Kidney (tissue), 13 donors: ENCODE measurements at regions not wholly inside any gene's neighbourhood (a gene's known extent, or its start where the extent isn't known, plus 50 kb on each side); places are given as distances from the start of the nearest gene placed in this dataset.

Source experiments
- DNase-seq, 5 donors: peaks; one replicate each; pipeline ENCODE4 v3.0.0-alpha.2; 2013 to 2020
- FAIRE-seq: peaks from 2 replicates; lab custom pipeline; 2012; peaks lifted over from hg19 to GRCh38; lab: Jason Lieb, UNC
- H3K27ac ChIP-seq, 2 donors: one replicate each; pipeline ENCODE4 v1.7.0; 2013; ENCODE audit warnings: low read depth in 2 of 2, low read length in 2 of 2, inconsistent platforms in 1 of 2
- H3K27me3 ChIP-seq: one replicate; pipeline ENCODE4 v1.7.1; 2013; ENCODE audit warnings: low read length, inconsistent platforms; ENCODE audit not compliant: control insufficient read depth, insufficient read depth
- H3K36me3 ChIP-seq, 3 donors: one replicate each; pipeline versions ENCODE4 v1.7.0 to v1.7.1; 2013; ENCODE audit warnings: low read length in 3 of 3, control low read depth in 1 of 3, inconsistent platforms in 1 of 3; ENCODE audit not compliant: insufficient read depth in 3 of 3, control insufficient read depth in 2 of 3
- H3K4me1 ChIP-seq, 3 donors: one replicate each; pipeline versions ENCODE4 v1.7.0 to v1.7.1; 2013; ENCODE audit warnings: low read length in 3 of 3, inconsistent platforms in 1 of 3, low read depth in 1 of 3; ENCODE audit not compliant: control insufficient read depth in 2 of 3, insufficient read depth in 2 of 3
- H3K4me3 ChIP-seq, 3 donors: one replicate each; pipeline versions ENCODE4 v1.7.0 to v1.8.1; 2013; ENCODE audit warnings: low read length in 3 of 3, control low read depth in 1 of 3, inconsistent platforms in 1 of 3
- H3K9ac ChIP-seq, 3 donors: one replicate each; pipeline versions ENCODE4 v1.7.0 to v1.7.1; 2013; ENCODE audit warnings: low read length in 3 of 3, control low read depth in 1 of 3, inconsistent platforms in 1 of 3
- H3K9me3 ChIP-seq, 3 donors: one replicate each; pipeline versions ENCODE4 v1.7.0 to v1.7.1; 2013; ENCODE audit warnings: low read length in 3 of 3, control low read depth in 1 of 3, inconsistent platforms in 1 of 3; ENCODE audit not compliant: control insufficient read depth in 2 of 3, insufficient read depth in 1 of 3
- CTCF ChIP-seq: IDR thresholded peaks from 3 replicates; pipeline ENCODE4 v1.5.1; 2012; ENCODE audit warnings: mild to moderate bottlenecking, moderate library complexity, borderline replicate concordance; ENCODE audit not compliant: insufficient read depth; ENCODE audit errors: extremely low read depth
- intact Hi-C: fragments of 100-400 bp; cut with DNase I; formaldehyde crosslinking; loops from one replicate; pipeline ENCODE4 v1.11.1; 2022
- donor health status: control.
- donor health status: control.
- donor health status: control.
- donor health status: control.
- donor health status: control.
- donor health status: DM: yes; HTN: yes; CAD: no.
- donor health status: Normal renal cell carcinoma (clear cell type).

- FAIRE-seq (no peak), DNase-seq (no peak)
- Histone ChIP-seq H3K27ac (no peak overlapping the region), H3K9ac (no peak overlapping the region), H3K4me1 (no peaks in the 10 kb centered on the region), H3K4me3 (no peak overlapping the region), H3K27me3 (no peaks in the 10 kb centered on the region), H3K9me3 (peaks cover 0 to 2% (median 0%) of the 10 kb centered on the region in 3 donors), H3K36me3 (no peaks in the 10 kb centered on the region)
- no peak for TF ChIP-seq CTCF
- intact Hi-C loops: no loop called here
Measured at GRCh38 chr4:132065940-132066495, 1083.1 kb upstream of the PCDH10 start.

GRCh38 chr4:132071815-132072214 lies 1077.3 kb upstream of the PCDH10 start:
- FAIRE-seq: no peak
- no peak overlapping the region for H3K9ac ChIP-seq
- no peak for TF ChIP-seq CTCF

GRCh38 chr4:132076829-132077228 lies 1072.3 kb upstream of the PCDH10 start:
- H3K9ac ChIP-seq: no peak overlapping the region
- H3K4me3 ChIP-seq: no peak overlapping the region
- no peaks in the 10 kb centered on the region for H3K27me3 ChIP-seq
- intact Hi-C loops: no loop called here
- no peaks in the 10 kb centered on the region for H3K4me1 ChIP-seq
- DNase-seq (no peak), FAIRE-seq (no peak)
- H3K36me3 ChIP-seq: no peaks in the 10 kb centered on the region
- no peak overlapping the region for H3K27ac ChIP-seq
- no peak for TF ChIP-seq CTCF
- no peaks in the 10 kb centered on the region for H3K9me3 ChIP-seq

More at GRCh38 chr4:132071815-132072214, 1077.3 kb upstream of the PCDH10 start:
- Histone ChIP-seq H3K9me3 (peaks cover 0 to 2% (median 0%) of the 10 kb centered on the region in 3 donors), H3K4me1 (no peaks in the 10 kb centered on the region), H3K4me3 (no peak overlapping the region), H3K36me3 (no peaks in the 10 kb centered on the region), H3K27me3 (no peaks in the 10 kb centered on the region), H3K27ac (no peak overlapping the region)
- intact Hi-C loops: no loop called here
- no peak for DNase-seq

- no peaks in the 10 kb centered on the region for H3K4me1 ChIP-seq
- no peak for TF ChIP-seq CTCF
- intact Hi-C loops: no loop called here
- H3K9me3 ChIP-seq: no peaks in the 10 kb centered on the region
- DNase-seq: no peak
- H3K27me3 ChIP-seq: no peaks in the 10 kb centered on the region
- H3K36me3 ChIP-seq: no peaks in the 10 kb centered on the region
- H3K27ac ChIP-seq: no peak overlapping the region
- H3K4me3 ChIP-seq: no peak overlapping the region
- no peak overlapping the region for H3K9ac ChIP-seq
- FAIRE-seq: no peak
Measured at GRCh38 chr4:132085105-132085504, 1064.0 kb upstream of the PCDH10 start.
